Left cardiac atrium (tissue), 4 donors: ENCODE measurements at regions not wholly inside any gene's neighbourhood (a gene's known extent, or its start where the extent isn't known, plus 50 kb on each side); places are given as distances from the start of the nearest gene placed in this dataset.
"Not testable (repeated sequence)": the region's sequence is repeated elsewhere in the genome, so short reads cannot be mapped to it uniquely, and the experiment has no call there.

Experiments used
- ATAC-seq, 2 donors: fragments of 200-7000 bp; cut with Tn5 transposase; one replicate each; pipeline ENCODE4 v1.9.1; 2020; ENCODE audit warnings: mild to moderate bottlenecking in 2 of 2, moderate library complexity in 2 of 2
- DNase-seq: peaks from one replicate; pipeline ENCODE4 v3.0.0-alpha.2; 2020
- intact Hi-C, 2 donors: fragments of 100-400 bp; cut with DNase I; formaldehyde crosslinking; loops; one replicate each; pipeline versions ENCODE4 v1.14.1 to v1.15.1; 2022 to 2023
- donor health status: DM: no; HTN: yes; CAD: no.
- donor health status: DM: no; HTN: yes; CAD: no; lungs with severe emphysema.
- donor health status: DM: yes; HTN: yes; CAD: no.
- donor health status: Dilated cardiomyopathy.

DNA sequence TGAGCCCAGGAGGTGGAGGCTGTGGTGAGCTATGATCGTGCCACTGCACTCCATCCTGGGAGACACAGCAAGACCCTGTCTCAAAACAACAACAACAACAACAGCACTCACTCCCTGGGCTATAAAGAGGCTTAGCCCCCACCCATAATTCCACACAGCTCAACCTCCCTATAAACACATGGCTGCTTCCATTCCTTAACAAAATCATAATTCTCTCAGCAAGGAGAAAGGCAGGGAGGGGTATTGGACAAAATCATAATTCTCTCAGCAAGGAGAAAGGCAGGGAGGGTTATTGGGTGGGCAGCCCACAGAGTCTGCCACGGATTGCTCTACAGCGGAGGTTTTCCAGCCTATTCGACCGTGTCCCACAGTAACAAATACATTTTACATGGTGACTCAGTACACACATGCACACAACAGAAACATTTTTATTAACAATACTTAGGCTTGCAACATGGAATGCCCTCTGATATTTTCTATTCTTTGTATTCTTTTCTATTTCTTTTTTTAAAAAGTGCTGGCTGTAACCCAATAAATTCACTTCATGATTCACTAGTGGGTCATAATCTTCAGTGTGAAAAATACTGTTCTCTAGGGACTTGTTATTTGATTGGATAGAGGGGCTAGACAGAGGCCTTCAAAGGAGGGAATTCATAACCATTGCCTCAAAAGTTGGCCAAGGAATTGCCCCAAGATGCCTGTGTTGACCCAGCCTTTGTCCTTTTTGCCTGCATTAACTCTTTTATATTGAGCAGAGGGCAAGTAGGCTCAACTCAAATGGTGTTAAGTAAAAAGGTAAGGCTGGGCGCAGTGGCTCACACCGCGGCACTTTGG, 50.6 kb upstream of the ZMYND8 start:
- no peak for ATAC-seq
- no peak for DNase-seq
- intact Hi-C loops, result no loop called here

DNA sequence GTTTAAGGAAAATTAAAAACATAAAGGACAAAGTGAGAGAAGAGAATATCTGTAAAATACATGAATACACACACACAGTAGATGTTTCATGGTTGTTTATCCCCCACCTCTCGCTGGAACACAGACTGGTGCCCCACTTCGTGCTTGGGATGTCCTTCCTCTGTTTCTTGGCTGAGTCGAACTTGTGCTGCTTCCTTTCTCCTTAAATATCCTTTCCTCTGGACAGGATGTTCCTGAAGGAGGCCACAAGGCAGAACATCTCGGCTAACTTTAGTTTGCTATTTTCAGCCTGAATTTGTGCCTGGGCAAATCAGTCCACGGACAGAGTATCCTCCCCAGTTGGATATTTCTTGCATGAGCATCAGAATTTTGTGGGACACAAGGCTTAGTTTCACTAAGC, 54.7 kb upstream of the ZMYND8 start:
- DNase-seq (no peak), ATAC-seq (peak; percentile 43 to 50)
- intact Hi-C loops, result no loop called here

GRCh38 chr20:47412083-47412482, 55.6 kb upstream of the ZMYND8 start:
- intact Hi-C loops, result no loop called here
- DNase-seq, result no peak
- ATAC-seq, result no peak

- intact Hi-C loops, result no loop called here
- no peak for ATAC-seq
- DNase-seq, result no peak
Measured at GRCh38 chr20:47413189-47413588, 56.7 kb upstream of the ZMYND8 start.

GRCh38 chr20:47417245-47418068, 61.0 kb upstream of the ZMYND8 start:
- ATAC-seq (no peak), DNase-seq (no peak)
- intact Hi-C loops, result no loop called here

GRCh38 chr20:47418069-47418757, 61.7 kb upstream of the ZMYND8 start:
- no peak for ATAC-seq
- DNase-seq, result no peak
- intact Hi-C loops, result no loop called here

DNA sequence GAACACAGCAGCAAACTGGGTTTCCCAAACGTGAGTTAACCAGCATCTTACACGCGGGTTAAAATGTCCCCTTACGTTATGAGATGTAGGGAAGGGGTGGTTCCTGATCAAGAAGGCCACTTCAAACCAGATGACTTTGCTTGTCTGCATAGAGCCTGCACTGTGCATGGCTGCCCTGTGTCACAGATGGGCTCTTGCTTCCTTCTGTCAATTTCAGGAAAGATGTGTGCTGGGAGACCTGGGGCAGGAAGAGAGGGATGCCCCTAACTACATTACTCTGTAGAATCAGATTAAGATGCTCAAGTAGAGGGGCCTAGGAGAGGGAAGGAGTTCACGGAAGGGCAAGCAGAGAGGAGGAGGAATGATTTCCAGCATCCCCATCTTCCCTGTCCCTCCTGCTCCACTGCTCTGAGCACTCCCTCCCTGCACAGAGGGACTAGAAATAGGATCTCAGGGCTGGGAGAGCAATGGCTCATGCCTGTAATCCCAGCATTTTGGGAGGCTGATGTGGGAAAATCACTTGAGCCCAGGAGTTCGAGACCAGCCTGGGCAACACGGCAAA, 63.5 kb upstream of the ZMYND8 start:
- intact Hi-C loops, result no loop called here
- ATAC-seq, result no peak
- no peak for DNase-seq

- no peak for ATAC-seq
- DNase-seq, result no peak
- intact Hi-C loops, result no loop called here
Measured at GRCh38 chr20:47421076-47421475, 64.6 kb upstream of the ZMYND8 start.

DNA sequence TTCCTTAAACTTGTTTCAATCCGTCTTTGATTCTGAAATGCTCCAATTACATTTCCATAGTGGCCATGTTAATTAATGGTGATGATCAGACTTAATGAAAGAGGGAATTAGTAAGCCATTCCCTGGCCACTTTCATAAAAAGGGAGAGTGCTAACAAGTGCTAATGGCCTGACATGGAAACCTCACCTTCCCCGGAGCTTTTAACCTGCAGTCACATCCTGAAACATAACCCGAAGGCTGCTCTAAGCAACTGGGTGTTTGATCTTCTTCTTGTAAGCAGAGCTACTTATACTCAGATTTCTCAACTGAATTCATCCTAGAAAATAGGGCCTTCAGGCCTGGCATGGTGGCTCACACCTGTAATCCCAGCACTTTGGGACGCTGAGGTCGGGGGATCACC, 67.1 kb upstream of the ZMYND8 start:
- no peak for ATAC-seq
- DNase-seq, result no peak
- intact Hi-C loops, result no loop called here

DNA sequence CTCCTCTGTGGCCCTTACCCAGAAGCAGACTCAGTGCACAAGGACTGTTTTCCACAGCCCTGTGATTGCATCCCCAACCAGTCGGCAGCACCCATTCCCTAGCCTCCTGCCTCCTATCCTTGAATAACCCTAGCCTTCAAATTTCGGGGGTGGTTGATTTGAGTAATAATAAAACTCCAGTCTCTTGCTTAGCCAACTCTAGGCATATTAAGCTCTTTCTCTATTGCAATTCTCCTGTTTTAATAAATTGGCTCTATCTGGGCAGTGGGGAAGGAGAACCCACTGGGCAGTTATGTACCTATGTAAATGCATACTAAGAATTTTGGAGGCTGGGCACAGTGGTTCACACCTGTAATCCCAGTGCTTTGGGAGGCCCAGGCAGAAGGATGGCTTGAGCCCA, 70.6 kb upstream of the ZMYND8 start:
- intact Hi-C loops, result no loop called here
- DNase-seq, result no peak
- ATAC-seq, result no peak

GRCh38 chr20:47427746-47428145, 71.2 kb upstream of the ZMYND8 start:
- ATAC-seq (no peak), DNase-seq (no peak)
- intact Hi-C loops, result no loop called here

- intact Hi-C loops, result no loop called here
- DNase-seq (no peak), ATAC-seq (no peak)
Measured at GRCh38 chr20:47428164-47428563, 71.7 kb upstream of the ZMYND8 start.

GRCh38 chr20:47428851-47429336, 72.4 kb upstream of the ZMYND8 start:
- intact Hi-C loops, result no loop called here
- DNase-seq, result no peak
- no peak for ATAC-seq

DNA sequence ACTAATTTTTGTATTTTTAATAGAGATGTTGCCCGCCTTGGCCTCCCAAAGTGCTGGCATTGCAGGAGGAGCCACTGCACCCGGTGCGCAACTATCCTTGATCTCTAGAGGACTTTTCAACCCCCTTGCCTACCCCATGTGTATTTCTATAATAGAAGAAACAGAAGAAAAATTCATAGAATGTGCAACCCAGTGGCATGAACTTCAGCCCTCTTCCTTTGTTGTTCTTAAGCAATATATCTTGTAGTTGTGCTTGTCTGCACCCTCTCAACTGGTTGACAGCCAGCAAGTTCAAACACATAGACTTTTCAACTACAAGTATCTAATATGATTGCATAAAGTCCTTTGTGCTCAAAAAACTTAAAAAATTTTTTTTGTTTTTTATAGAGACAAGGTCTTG, 72.3 kb upstream of the NCOA3 start:
- ATAC-seq, result no peak
- intact Hi-C loops, result no loop called here
- no peak for DNase-seq

GRCh38 chr20:47430862-47431588, 70.7 kb upstream of the NCOA3 start:
- no peak for ATAC-seq
- intact Hi-C loops, result no loop called here
- no peak for DNase-seq

DNA sequence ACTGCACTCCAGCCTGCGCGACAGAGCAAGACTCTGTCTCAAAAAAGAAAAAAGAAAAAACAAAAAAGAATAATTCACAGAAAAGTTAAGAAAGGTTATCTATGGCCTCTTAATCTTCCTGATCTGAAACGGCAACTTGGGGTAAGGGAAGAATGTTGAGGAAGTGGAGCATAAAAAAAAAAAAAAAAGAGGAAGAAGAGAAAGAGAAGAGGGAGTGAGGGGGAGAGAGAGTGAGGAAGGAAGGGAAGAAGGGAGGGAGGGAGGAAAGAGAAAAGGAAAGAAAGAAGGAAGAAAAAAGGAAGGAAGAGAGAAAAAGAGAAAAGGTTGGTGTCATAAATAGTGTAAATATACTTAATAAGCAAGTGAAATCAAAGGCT, 68.9 kb upstream of the NCOA3 start:
- no peak for ATAC-seq
- intact Hi-C loops, result no loop called here
- no peak for DNase-seq

GRCh38 chr20:47434128-47434779, 67.4 kb upstream of the NCOA3 start:
- intact Hi-C loops, DNase-seq, ATAC-seq: not testable (repeated sequence)
